Liver (tissue), 7 donors: ENCODE measurements at regions not wholly inside any gene's neighbourhood (a gene's known extent, or its start where the extent isn't known, plus 50 kb on each side); places are given as distances from the start of the nearest gene placed in this dataset.

Experiments used
- DNase-seq: peaks from one replicate; pipeline ENCODE4 v3.0.0-alpha.2; 2017; ENCODE audit warnings: low spot score
- H3K27ac ChIP-seq, 2 donors: one replicate each; pipeline ENCODE4 v1.7.0; 2013; ENCODE audit warnings: inconsistent platforms in 2 of 2, low read length in 2 of 2, control low read depth in 1 of 2, low read depth in 1 of 2, mild to moderate bottlenecking in 1 of 2
- H3K27me3 ChIP-seq, 4 donors: one replicate each; pipeline versions ENCODE4 v1.6.1 to v1.7.0; 2013; ENCODE audit warnings: low read length in 3 of 4, inconsistent platforms in 1 of 4, mild to moderate bottlenecking in 1 of 4, moderate library complexity in 1 of 4; ENCODE audit not compliant: control insufficient read depth in 4 of 4, insufficient read depth in 4 of 4
- H3K36me3 ChIP-seq, 4 donors: one replicate each; pipeline versions ENCODE4 v1.6.1 to v1.7.0; 2013; ENCODE audit warnings: low read length in 3 of 4, mild to moderate bottlenecking in 3 of 4, low read depth in 1 of 4, moderate library complexity in 1 of 4; ENCODE audit not compliant: control insufficient read depth in 4 of 4, insufficient read depth in 3 of 4
- H3K4me1 ChIP-seq, 4 donors: one replicate each; pipeline versions ENCODE4 v1.6.1 to v1.7.0; 2013; ENCODE audit warnings: low read length in 3 of 4, mild to moderate bottlenecking in 3 of 4, moderate library complexity in 1 of 4; ENCODE audit not compliant: control insufficient read depth in 4 of 4, insufficient read depth in 4 of 4
- H3K4me3 ChIP-seq, 3 donors: one replicate each; pipeline versions ENCODE4 v1.6.1 to v1.7.0; 2013; ENCODE audit warnings: low read length in 3 of 3, control low read depth in 1 of 3, low read depth in 1 of 3, mild to moderate bottlenecking in 1 of 3
- H3K9ac ChIP-seq, 2 donors: one replicate each; pipeline ENCODE4 v1.7.0; 2013; ENCODE audit warnings: low read length in 2 of 2, mild to moderate bottlenecking in 2 of 2, moderate library complexity in 2 of 2, control low read depth in 1 of 2, low read depth in 1 of 2
- H3K9me3 ChIP-seq, 4 donors: one replicate each; pipeline versions ENCODE4 v1.6.1 to v1.7.0; 2013; ENCODE audit warnings: low read length in 3 of 4; ENCODE audit not compliant: control insufficient read depth in 4 of 4
- CTCF ChIP-seq: fragments of 150-350 bp; IDR thresholded peaks from 2 replicates; pipeline ENCODE4 v1.5.1; 2017; ENCODE audit warnings: improper control_type of control experiment, low read depth, low read length; ENCODE audit not compliant: missing input control
- EGR1 ChIP-seq, 2 donors: IDR thresholded peaks; 2 replicates each; pipeline ENCODE4 v1.6.1; 2016 to 2018; ENCODE audit warnings: antibody characterized with exemption in 2 of 2, low read depth in 2 of 2
- FOXA1 ChIP-seq: IDR thresholded peaks from 2 replicates; pipeline ENCODE4 v1.6.1; 2016; ENCODE audit warnings: antibody characterized with exemption
- FOXA2 ChIP-seq: IDR thresholded peaks from 2 replicates; pipeline ENCODE4 v1.6.1; 2016; ENCODE audit warnings: antibody characterized with exemption
- GABPA ChIP-seq, 2 donors: IDR thresholded peaks in 1 of 2; conservative IDR thresholded peaks in 1 of 2; 2 replicates each; pipeline ENCODE4 v1.6.1; 2016; ENCODE audit warnings: antibody characterized with exemption in 2 of 2, mild to moderate bottlenecking in 1 of 2, moderate library complexity in 1 of 2
- HNF4A ChIP-seq, 2 donors: conservative IDR thresholded peaks; 2 replicates each; pipeline ENCODE4 v1.6.1; 2016; ENCODE audit warnings: antibody characterized with exemption in 2 of 2, mild to moderate bottlenecking in 2 of 2
- HNF4G ChIP-seq: IDR thresholded peaks from 2 replicates; pipeline ENCODE4 v1.6.1; 2016; ENCODE audit warnings: antibody characterized with exemption
- JUND ChIP-seq, 2 donors: IDR thresholded peaks; 2 replicates each; pipeline ENCODE4 v1.6.1; 2016; ENCODE audit warnings: antibody characterized with exemption in 2 of 2
- MAX ChIP-seq: IDR thresholded peaks from 2 replicates; pipeline ENCODE4 v1.6.1; 2016; ENCODE audit warnings: antibody characterized with exemption
- NR2F2 ChIP-seq: IDR thresholded peaks from 2 replicates; pipeline ENCODE4 v1.6.1; 2016; ENCODE audit warnings: antibody characterized with exemption
- RAD21 ChIP-seq, 2 donors: IDR thresholded peaks; 2 replicates each; pipeline ENCODE4 v1.6.1; 2016; ENCODE audit warnings: antibody characterized with exemption in 2 of 2, mild to moderate bottlenecking in 2 of 2
- RXRA ChIP-seq, 2 donors: IDR thresholded peaks; 2 replicates each; pipeline ENCODE4 v1.6.1; 2017 to 2018; ENCODE audit warnings: antibody characterized with exemption in 2 of 2, mild to moderate bottlenecking in 1 of 2
- SP1 ChIP-seq: IDR thresholded peaks from 2 replicates; pipeline ENCODE4 v1.6.1; 2018; ENCODE audit warnings: antibody characterized with exemption, mild to moderate bottlenecking
- TAF1 ChIP-seq: conservative IDR thresholded peaks from 2 replicates; pipeline ENCODE4 v1.6.1; 2016; ENCODE audit warnings: antibody characterized with exemption, mild to moderate bottlenecking
- YY1 ChIP-seq: IDR thresholded peaks from 2 replicates; pipeline ENCODE4 v1.6.1; 2016; ENCODE audit warnings: antibody characterized with exemption, mild to moderate bottlenecking
- ZBTB33 ChIP-seq: IDR thresholded peaks from 2 replicates; pipeline ENCODE4 v1.6.1; 2016; ENCODE audit warnings: antibody characterized with exemption
- TF ChIP-seq, protein P1 (sequence below): IDR thresholded peaks from 2 replicates; pipeline ENCODE4 v1.6.1; 2016; ENCODE audit warnings: antibody characterized with exemption
- TF ChIP-seq, protein P2 (sequence below): IDR thresholded peaks from 2 replicates; pipeline ENCODE4 v1.6.1; 2016; ENCODE audit warnings: antibody characterized with exemption, mild to moderate bottlenecking
- donor health status: healthy.
- donor health status: healthy.
- donor health status: healthy.
- donor health status: healthy.

DNA sequence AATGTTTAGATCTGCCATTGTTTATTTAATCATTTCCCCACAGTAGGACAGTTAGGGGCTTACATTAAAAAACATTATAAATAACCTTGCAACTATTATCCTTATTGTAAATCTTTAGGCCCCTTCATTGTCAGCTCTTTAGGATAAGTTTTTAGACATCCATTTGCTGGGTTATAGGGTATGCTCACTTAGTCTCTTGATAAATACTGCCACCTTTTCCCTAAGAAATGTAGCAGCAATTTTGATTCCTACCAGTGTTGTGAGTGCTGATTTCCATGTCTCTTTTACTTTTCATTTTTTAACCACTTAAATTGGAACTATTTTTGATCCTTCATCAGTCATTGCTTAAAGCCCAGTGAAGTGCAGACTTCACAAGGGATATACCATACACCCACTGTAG lies 94.4 kb downstream of the AVPR1A start:
- no peak overlapping the region for H3K9ac ChIP-seq
- no peak for TF ChIP-seq JUND (IDR thresholded peaks at IDR 0.05)
- TF ChIP-seq SP1: no peak
- no peak for TF ChIP-seq RXRA (IDR thresholded peaks at IDR 0.05)
- TF ChIP-seq NR2F2: no peak
- no peak for TF ChIP-seq RAD21 (IDR thresholded peaks at IDR 0.05)
- no peak for TF ChIP-seq TAF1
- TF ChIP-seq YY1: no peak
- TF ChIP-seq FOXA1: no peak
- TF ChIP-seq FOXA2: no peak
- TF ChIP-seq, protein P1, sequence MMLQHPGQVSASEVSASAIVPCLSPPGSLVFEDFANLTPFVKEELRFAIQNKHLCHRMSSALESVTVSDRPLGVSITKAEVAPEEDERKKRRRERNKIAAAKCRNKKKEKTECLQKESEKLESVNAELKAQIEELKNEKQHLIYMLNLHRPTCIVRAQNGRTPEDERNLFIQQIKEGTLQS: no peak
- H3K36me3 ChIP-seq: no peaks in the 10 kb centered on the region
- H3K4me3 ChIP-seq: no peak overlapping the region
- no peaks in the 10 kb centered on the region for H3K27me3 ChIP-seq
- H3K27ac ChIP-seq: no peak overlapping the region
- no peak for DNase-seq
- H3K9me3 ChIP-seq: no peaks in the 10 kb centered on the region
- H3K4me1 ChIP-seq: no peaks in the 10 kb centered on the region

DNA sequence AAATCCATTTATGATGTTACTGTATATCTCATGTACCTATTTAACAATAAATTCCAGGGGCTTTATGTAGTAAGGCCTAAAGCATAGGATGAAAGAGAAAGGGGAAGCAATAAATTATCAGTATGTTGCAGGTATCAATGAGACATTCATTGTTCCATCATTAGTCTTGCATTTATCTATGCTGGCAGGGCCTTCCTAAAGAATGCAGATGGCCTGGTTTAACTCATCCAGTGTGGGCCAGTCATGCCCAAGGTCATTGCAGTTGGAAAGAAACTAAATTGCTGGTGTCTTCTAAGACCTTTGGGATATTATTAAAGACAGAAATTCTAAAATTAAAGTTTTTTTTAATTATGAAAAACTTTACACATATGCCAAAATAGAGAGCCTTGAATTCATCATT lies 98.3 kb downstream of the AVPR1A start:
- Histone ChIP-seq H3K4me3 (no peak overlapping the region), H3K9ac (no peak overlapping the region), H3K27ac (no peak overlapping the region), H3K4me1 (no peaks in the 10 kb centered on the region), H3K27me3 (no peaks in the 10 kb centered on the region), H3K36me3 (no peaks in the 10 kb centered on the region), H3K9me3 (no peaks in the 10 kb centered on the region)
- TF ChIP-seq JUND (IDR thresholded peaks at IDR 0.05) (no peak), MAX (no peak), RXRA (IDR thresholded peaks at IDR 0.05) (no peak), SP1 (no peak), ZBTB33 (no peak), NR2F2 (no peak), CTCF (no peak), FOXA1 (no peak), HNF4A (conservative IDR thresholded peaks at IDR 0.05) (no peak), TAF1 (no peak), FOXA2 (no peak), GABPA (IDR thresholded peaks at IDR 0.05 in 1 of 2, conservative IDR thresholded peaks at IDR 0.05 in 1 of 2) (no peak), RAD21 (IDR thresholded peaks at IDR 0.05) (no peak), HNF4G (no peak), YY1 (no peak), EGR1 (IDR thresholded peaks at IDR 0.05; ENCODE audit: low read depth in 2 of 2) (no peak)
- TF ChIP-seq, protein P2, sequence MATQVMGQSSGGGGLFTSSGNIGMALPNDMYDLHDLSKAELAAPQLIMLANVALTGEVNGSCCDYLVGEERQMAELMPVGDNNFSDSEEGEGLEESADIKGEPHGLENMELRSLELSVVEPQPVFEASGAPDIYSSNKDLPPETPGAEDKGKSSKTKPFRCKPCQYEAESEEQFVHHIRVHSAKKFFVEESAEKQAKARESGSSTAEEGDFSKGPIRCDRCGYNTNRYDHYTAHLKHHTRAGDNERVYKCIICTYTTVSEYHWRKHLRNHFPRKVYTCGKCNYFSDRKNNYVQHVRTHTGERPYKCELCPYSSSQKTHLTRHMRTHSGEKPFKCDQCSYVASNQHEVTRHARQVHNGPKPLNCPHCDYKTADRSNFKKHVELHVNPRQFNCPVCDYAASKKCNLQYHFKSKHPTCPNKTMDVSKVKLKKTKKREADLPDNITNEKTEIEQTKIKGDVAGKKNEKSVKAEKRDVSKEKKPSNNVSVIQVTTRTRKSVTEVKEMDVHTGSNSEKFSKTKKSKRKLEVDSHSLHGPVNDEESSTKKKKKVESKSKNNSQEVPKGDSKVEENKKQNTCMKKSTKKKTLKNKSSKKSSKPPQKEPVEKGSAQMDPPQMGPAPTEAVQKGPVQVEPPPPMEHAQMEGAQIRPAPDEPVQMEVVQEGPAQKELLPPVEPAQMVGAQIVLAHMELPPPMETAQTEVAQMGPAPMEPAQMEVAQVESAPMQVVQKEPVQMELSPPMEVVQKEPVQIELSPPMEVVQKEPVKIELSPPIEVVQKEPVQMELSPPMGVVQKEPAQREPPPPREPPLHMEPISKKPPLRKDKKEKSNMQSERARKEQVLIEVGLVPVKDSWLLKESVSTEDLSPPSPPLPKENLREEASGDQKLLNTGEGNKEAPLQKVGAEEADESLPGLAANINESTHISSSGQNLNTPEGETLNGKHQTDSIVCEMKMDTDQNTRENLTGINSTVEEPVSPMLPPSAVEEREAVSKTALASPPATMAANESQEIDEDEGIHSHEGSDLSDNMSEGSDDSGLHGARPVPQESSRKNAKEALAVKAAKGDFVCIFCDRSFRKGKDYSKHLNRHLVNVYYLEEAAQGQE: no peak
- TF ChIP-seq, protein P1: no peak
- DNase-seq: no peak
